Suppressor macrophage treated with lipopolysaccharide for 4 hours (primary cell): ENCODE measurements at regions not wholly inside any gene's neighbourhood (a gene's known extent, or its start where the extent isn't known, plus 50 kb on each side); places are given as distances from the start of the nearest gene placed in this dataset.
"Not testable (repeated sequence)": the region's sequence is repeated elsewhere in the genome, so short reads cannot be mapped to it uniquely, and the experiment has no call there.

Experiments used
- DNase-seq: peaks from one replicate; pipeline ENCODE4 v3.0.0-alpha.2; 2020

DNA sequence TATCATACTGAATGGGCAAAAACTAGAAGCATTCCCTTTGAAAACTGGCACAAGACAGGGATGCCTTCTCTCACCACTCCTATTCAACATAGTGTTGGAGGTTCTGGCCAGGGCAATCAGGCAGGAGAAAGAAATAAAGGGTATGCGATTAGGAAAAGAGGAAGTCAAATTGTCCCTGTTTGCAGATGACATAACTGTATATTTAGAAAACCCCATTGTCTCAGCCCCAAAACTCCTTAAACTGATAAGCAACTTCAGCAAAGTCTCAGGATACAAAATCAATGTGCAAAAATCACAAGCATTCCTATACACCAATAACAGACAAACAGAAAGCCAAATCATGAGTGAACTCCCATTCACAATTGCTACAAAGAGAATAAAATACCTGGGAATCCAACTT is 52.5 kb upstream of the CCDC71L start:
- not testable (repeated sequence) for DNase-seq

DNA sequence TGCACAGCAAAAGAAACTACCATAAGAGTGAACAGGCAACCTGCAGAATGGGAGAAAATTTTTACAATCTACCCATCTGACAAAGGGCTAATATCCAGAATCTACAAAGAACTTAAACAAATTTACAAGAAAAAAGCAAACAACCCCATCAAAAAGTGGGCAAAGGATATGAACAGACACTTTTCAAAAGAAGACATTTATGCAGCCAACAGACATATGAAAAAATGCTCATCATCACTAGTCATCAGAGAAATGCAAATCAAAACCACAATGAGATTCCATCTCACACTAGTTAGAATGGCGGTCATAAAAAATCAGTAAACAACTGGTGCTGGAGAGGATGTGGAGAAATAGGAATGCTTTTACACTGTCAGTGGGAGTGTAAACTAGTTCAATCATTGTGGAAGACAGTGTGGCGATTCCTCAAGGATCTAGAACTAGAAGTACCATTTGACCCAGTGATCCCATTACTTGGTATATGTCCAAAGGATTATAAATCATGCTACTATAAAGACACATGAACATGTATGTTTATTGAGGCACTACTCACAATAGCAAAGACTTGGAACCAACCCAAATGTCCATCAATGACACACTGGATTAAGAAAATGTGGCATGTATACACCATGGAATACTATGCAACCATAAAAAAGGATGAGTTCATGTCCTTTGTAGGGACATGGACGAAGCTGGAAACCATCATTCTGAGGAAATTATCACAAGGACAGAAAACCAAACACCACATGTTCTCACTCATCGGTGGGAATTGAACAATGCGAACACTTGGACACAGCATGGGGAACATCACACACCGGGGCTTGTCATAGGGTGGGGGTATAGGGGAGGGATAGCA is 53.9 kb upstream of the CCDC71L start:
- not testable (repeated sequence) for DNase-seq

DNA sequence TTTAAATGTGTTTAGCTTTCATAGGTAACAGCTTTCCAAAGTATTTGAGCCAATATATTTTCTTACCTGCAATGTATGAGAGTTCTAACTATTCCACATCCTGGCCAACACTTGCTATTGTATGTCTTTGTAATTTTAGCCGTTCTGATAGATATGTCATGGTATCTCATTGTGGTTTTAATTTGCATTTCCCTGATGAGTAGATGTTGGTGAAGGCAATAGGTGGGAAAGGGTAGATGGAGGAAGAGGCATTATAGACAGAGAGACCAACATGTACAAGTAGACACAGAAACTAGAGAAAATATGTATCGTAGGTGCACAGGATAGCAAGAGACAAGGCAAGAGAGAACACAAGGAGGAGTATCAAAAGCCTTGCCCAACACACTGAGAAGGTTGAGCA is 54.8 kb upstream of the CCDC71L start:
- DNase-seq: no peak

DNA sequence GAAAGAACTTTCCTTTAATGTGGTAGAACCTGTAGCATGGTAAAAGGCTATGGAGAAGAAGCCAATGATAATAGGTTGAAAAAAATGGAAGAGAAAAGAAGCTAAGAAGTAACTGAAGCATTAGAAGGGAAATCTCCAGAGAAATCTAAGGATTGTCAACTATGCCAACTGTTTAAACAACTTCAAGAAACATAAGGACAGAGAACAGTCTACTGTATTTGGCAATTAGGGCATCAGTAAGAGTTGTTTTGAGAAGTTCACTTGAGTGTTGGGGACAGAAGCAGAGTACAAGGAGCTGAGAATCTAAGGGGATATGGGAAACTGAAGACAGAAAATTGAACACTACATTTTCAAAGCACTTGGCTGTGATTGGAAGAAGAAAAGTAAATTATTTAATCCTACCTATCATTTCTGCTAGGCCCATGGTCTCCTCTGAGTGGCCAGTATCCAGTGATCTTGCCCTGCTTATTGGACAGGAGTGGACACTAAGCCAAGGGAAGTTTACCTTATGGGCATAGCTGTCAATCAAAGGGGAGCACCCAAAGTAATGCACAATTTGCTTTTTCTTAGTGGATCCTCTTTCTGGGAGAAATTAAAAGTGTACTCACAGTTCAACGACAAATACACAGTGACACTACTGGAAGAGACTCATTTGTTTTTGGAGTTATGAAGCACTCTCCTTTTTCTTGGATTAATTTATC is 56.4 kb upstream of the CCDC71L start:
- DNase-seq: no peak

DNA sequence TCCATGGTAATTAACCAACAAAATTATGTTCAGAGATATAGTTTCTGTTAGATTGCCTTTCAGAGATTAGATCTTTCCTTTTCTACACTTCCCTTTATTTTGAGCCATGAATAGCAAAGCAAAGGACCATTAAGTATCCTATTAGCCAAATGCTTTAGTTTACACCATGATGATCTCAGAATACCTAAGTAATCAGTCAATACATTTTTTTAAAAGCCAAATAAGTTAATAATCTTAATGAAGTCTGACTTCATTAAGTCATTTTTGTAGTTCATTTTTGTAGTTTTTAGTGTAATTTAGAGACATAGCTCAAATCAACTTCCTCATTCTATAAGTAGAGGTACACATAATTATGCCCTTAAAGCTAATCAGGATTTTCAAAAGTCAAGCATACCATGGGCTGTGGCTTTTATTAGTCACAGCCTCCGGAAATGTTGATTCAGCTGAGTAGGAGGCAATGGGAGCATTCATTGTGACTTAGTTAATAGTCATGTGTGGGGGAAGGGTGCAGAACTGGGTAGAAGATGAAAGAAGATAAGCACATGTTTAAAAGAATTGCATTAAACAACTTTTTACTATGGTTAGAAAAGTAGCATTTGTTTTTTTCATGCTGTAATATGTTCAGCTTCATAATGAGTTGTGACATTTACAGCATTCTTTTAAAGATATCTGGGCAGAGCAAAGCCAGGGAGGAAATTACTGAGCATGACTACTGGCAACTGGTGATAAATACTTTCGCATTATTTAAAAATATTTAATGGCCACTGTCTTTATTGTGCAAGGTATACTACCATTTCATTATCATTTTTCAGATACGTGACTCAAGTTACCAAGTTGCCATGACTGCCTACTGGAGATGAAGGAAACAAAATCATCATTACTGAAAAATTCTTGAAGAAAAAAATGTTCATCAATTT is 57.3 kb upstream of the CCDC71L start:
- peak; percentile 95 for DNase-seq

DNA sequence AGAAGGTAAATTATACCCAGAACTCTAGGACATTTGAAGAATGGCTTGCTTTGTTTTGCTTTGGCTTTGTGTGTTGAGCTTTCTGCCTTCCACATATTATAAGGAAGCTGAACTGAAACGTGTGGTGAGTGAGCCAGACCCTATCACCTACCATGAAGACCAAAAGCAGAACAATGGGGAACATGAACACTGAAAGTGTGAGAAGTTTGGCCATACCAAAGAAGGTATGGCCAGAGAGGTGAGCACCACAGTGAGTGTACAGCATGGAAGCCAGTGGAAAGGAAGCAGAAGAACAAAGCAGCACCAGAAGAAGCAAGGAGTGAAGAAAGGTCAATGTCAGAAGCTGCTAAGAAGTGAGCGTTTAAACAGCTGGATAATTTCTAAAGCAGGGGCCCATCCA is 59.7 kb upstream of the CCDC71L start:
- peak; percentile 45 for DNase-seq

DNA sequence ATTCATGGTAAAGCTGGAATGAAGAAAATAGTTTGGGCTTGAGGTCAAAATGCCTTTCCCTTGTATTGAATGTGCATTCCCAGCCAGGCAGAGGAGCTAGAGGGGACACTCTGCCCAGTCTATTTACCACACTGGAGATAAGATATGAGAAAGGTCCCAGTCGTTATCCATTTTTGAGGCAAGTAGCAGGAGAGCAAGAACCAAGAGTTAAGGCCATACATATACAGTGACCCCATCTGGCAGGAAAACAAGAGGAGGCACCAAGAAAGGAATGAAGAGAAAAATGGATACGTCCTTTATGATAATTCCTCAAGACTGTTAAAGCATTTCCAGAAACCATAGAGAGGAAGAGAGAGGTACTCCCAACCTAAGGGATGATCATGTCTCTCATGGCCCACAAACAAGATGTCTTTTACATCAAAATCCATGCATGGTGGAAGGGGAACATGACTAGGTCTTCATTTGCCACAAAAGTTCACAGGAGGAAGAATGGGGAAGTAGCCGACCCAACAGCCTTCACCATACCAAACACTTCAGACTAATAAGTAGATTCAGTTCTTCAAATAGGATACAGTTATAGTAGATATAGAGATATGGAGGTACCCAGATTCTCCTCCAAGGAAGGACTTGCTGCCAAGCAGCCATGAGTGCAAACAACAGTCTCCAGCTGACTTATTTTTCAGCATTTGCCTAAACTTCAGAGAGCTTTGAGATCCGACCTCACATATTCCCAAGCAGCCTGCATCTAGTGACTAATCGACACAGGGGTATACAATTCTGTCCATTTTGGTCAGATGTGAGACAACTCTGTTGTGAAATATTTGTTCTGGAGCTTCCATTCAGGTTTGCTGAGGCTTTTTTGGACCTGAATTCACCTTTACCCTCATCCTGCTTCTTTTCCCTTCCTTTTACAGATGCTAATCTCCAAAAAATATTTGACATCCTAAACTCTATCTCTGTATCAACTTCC is 61.1 kb upstream of the CCDC71L start:
- peak; percentile 70 for DNase-seq

DNA sequence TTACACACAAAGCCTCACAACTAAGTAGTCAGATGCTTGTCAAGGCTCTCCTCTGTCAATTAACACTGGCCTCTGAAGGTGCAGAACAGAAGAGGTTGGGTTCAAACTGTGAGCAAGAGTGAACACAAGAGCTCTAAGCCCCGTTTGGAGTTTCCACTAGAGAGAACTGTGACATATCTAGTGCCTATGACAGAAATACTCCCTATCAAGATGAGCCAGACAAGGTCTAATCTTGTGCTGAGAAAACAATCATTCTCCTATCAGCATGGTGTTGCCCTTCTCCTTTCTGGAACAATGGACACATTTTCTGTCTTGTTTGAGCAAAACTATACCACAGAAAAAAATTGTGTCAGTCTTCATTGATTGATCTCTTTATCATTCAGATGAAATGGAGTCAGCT is 62.4 kb upstream of the CCDC71L start:
- DNase-seq: no peak

DNA sequence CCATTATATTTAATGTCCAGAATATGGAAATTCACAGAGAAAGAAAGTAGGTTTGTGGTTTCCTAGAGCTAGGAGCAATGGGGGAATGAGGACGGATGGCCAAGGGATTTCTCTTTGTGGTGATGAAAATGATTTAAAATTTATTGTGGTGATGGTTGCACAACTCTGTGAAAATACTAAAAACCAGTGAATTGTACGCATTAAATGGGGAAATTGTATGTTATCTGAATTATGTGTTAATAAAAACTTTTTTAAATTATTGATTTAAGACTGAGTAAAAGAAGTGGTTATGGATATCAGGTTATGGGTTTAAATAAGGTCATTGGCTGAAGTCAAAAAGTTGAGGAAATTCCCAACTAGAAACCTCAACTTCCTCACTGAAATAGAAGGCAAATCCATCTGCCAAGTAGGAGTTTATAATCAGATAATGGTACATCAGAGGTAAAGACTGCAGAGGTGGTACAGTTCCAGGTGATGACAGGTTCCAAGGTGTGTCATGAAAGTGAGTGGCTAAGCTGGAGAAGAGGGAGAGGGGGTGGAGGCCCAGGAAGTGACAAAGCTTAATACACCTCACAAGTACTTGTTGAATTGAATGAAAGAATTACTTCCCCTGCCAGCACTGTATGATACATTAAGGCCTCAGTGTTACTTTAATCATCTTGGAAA is 68.9 kb upstream of the CCDC71L start:
- DNase-seq: peak; percentile 40

DNA sequence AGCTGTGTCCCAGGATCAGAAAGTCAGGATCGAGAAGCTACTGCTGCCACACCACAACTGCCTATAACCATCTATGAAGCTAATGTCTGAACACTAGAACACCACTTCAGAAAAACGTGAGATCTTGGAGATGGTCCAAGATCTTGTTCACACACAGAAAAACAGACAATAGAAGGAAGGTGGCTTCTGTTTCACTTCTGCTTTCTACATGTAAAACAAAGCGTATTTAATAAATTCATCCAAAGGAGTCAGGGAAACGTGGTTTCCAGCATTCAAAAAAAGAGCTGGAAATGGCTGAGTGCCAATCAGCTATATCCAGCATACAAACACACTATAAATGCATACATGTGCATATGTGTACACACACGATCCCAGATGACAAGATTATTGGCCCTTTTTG is 70.2 kb upstream of the CCDC71L start:
- peak; percentile 76 for DNase-seq

DNA sequence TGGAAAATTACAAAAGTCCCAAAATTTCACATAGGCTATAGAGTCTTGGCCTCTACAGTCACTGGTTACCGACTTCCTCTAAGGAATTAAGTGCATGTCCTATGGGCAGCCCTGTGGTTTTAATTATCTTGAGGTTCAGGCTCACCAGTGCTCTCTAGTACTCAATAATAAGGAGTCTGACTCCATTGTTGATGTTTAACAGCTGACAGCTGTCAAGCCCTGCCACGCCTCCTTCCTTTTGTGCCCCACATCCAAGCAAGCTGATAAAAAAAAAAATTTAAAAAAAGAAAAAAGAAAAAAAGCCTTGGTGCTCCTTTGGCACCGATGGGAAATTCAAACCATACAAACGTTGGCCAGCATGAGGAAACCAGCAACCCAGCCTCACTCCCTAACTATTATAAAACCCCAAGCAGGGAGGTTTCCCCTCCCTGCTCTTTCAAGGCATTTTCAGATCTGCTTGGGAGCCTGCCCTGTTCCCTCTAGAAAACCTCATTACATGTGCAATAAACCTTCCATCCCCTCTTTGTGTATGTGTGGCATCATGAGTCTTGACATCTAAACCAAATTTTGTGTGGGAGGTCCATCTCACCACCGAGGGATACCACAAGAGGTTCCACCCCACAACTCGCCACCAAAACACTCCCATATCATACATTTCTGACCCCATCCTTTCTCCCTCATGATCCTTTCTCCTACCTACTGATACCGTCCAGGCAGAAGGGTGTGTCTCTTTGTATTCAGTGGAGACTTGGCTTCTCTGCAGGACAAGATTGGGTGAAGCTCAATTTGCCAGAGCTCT is 70.9 kb upstream of the CCDC71L start:
- no peak for DNase-seq

DNA sequence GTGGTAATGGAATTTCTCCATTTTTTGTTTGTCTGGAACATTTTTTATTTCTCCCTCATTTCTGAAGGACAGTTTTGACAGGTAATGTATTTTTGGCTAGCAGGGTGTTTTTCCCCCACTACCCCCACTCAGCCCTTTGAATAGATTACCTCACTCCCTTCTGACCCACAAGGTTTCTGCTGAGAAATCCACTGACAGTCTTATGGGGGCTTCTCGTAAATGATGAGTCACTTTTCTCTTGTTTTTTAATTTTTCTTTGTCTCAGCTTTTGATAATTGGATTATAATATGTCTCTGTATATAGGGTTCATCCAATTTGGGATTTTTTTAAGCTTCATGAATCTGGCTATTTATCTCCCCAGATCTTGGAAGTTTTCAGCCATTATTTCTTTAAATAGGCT is 74.7 kb upstream of the CCDC71L start:
- no peak for DNase-seq

DNA sequence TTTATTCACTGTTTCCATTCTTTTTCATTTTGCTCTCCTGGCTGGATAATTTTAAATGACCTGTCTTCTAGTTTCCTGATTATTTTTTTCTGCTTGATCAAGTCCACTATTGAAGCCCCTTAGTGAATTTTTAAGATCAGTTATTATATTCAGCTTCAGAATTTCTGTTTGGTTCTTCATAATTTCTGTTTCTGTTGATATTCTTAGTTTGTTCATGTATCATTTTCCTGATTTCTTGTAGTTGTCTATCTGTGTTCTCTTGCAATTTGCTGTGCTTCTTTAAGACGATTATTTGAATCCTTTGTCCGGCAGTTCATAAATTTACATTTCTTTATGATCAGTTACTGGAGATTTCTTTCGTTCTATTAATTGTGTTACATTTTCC is 75.2 kb upstream of the CCDC71L start:
- DNase-seq: no peak

DNA sequence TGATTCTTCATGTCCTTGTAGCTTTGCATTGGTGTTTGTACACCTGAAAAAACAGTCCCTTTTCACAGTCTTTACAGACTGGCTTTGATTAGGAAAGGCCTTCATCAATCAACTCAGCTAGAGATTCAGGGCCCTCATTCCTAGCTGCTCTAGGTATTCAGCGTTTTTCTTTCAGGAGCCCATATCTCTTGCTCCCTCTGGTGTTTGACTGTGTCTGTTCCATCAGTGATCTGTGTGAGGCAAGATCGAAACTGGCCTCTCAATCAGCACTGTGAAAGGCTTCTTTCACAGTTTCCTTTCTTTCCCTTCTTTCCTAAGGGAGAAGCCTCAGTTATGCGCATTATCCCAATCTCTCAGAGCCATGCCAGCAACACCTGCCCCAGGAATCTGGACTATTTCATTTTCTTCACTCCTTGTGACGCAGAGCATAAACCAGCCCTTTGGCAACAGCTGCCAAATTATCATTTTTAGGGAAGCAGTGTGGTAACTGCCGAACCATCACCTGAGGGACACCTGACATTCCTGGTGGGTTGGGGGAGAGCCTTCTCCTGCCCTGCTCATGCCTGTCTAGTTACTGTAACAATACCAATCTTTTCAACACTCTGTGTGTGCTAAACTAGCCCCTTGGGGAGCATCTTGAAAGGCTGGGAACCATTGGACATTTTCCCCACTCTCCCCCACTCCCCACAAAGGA is 75.7 kb upstream of the CCDC71L start:
- DNase-seq: peak; percentile 88

DNA sequence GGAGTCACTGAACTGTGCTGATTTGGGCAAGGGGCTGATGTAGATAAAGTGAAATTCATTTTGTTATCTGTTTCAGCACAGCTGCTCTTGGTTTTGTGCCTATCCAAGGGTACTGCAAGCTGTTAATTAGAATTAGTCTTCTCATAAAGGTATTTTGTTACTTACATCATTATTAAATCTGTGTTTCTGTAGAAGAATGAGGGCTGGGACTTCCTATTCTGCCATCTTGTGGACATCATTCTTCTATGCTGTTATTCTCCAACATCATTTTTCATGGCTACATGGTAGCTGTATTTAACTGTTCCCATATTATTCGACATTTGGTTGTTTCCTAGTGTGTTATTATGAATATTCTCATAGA is 76.2 kb upstream of the CCDC71L start:
- DNase-seq: no peak

DNA sequence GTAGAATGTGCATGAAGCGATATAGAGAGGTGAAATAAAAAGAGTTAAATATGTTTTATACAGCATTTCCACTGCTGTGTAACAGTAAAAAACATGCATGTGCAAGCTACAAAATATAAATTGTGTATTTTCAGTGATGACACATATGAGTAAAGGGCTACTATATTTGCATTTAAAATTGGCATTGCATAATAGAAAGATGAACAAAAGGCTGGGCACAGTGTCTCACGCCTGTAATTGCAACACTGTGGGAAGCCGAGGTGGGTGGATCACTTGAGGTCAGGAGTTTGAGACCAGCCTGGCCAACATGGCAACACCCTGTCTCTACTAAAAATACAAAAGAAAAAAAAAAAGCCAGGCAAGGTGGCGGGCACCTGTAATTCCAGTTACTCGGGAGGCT is 79.8 kb upstream of the CCDC71L start:
- DNase-seq: peak; percentile 59

DNA sequence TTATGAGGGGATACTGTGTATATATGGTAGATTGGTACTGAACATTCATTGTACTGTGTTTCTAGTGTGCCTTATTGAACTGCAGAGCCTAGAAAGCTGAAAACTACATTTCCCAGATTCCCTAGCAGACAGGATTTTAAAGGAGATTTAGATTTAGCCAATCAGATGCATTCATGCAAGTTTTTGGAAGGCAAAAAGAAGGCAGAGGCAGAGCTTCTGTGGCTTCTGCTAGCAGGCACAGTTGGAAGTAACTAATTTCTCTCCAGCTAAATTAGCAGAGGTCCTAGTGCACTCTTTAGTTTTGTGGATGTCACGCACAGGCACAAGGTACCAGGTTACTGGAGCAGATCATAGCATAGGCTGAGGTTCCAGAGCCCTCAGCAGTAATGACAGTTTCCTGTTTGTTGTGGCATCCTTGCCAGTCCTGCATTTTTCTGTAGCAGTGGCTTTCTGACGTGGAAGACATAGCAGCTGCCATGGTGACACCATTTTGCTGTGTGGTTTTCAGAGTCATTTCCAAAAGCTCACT is 83.7 kb upstream of the CCDC71L start:
- DNase-seq: no peak

DNA sequence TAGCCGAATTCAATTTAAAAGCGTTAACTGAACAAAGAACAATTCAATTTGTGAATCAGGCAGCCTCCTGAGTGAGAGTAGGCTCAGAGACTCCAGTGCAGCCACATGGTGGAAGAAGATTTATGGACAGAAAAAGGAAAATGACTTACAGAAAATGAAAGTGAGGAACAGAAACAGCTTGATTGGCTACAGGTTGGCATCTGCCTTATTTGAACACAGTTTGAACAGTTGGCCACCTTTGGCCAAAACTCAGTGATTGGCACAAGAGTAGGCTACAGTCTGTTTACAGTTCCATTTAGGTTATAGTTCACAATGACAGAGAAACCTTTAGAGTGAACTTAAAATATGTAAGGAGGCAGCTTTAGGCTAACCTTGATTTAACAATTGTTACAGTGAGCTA is 86.3 kb upstream of the CCDC71L start:
- not testable (repeated sequence) for DNase-seq

DNA sequence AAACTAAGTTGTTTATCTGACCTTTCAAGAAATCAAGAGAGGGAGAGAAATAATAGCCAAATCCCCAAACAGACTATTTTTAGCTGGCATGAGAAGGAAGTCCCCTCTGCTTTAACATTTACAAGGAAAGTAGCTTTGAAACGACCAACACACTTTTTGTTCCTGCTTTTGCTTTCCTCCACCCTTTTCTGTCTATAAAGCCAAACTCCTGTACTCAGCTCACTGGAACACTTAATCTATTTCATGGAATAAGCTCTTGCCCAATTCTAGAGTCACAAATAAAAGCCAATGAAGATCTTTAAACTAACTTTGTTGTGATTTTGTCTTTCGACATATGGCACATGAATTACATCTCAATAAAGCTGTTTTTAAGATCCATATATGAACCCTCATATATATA is 86.8 kb upstream of the CCDC71L start:
- peak; percentile 29 for DNase-seq

DNA sequence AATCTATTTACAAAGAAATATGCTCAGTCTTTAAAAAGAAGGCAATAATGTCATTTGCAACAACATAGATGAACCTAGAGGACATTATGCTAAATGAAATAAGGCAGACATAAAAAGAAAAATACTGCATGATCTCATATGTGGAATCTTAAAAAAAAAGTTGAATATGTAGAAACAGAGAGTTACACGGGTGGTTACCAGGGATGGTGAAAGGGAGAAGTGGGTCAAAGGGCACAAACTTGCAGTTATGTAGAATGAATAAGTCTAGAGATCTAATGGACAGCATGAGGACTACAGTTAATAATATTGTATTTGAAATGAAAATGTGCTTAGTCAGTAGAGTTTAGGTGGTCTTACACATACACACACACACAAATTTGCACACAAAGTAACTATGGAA is 88.2 kb upstream of the CCDC71L start:
- no peak for DNase-seq
